ENCODE measurements at regions not wholly inside any gene's neighbourhood (a gene's known extent, or its start where the extent isn't known, plus 50 kb on each side); places are given as distances from the start of the nearest gene placed in this dataset.

DNA sequence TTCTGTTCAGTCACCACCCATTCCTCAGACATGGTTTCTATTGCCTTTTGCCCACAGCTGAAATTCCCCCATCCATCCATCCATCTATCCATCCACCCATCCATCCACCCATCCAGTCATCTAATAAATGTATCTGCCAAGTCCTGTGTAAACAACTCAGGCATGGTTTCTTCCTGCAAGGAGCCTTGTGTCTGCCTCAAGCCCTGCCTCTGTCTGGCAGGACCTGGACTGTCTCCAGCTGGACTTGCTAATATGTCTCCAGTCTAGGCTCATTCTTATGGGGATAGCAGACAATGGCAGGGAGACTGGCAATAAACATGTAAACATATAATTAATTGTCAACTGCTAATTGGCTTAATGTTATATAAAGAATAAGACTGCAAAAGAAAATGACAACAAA lies 64.7 kb upstream of the AMPD3 start:
- intact Hi-C loops (cut with micrococcal nuclease): no loop called here
- BruUV-seq (replicated peaks): no TSS peak
- H3K36me3 ChIP-seq (ENCODE audit: control insufficient read depth in 2 of 2, extremely low read depth in 1 of 2, insufficient read depth in 2 of 2, low read length in 2 of 2): no peaks in the 10 kb centered on the region
- no peak overlapping the region for H3K4me2 ChIP-seq (ENCODE audit: insufficient read depth, low read length)
- no peaks in the 10 kb centered on the region for H3K79me2 ChIP-seq (ENCODE audit: control insufficient read depth, insufficient read depth, low read length)
- CTCF ChIA-PET: no interaction called here
- H3K27me3 ChIP-seq (ENCODE audit: control insufficient read depth in 2 of 2, insufficient read depth in 2 of 2, low read length in 2 of 2): peaks cover 3 to 9% of the 10 kb centered on the region in 2 experiments
- TF ChIP-seq CTCF (IDR thresholded peaks at IDR 0.05; ENCODE audit: extremely low read depth in 1 of 2, insufficient read depth in 1 of 2, low read depth in 1 of 2, low read length in 2 of 2) (no peak), POLR2AphosphoS5 (IDR thresholded peaks at IDR 0.05; ENCODE audit: insufficient read depth, low read depth, low read length) (no peak), POLR2A (IDR thresholded peaks at IDR 0.05; ENCODE audit: low read depth, low read length) (no peak), JUN (IDR thresholded peaks at IDR 0.05; ENCODE audit: borderline replicate concordance, insufficient read depth, insufficient read length, low read depth) (no peak), GATA2 (IDR thresholded peaks at IDR 0.05; ENCODE audit: insufficient read depth, insufficient read length, low read depth, low read length) (no peak), MYC (IDR thresholded peaks at IDR 0.05; ENCODE audit: low read depth, low read length) (no peak), EZH2 (IDR thresholded peaks at IDR 0.05; ENCODE audit: borderline replicate concordance, low read depth, low read length, severe bottlenecking) (no peak), FOS (IDR thresholded peaks at IDR 0.05; ENCODE audit: borderline replicate concordance, insufficient read depth, low read length) (no peak)
- TF ChIP-seq, protein P1, sequence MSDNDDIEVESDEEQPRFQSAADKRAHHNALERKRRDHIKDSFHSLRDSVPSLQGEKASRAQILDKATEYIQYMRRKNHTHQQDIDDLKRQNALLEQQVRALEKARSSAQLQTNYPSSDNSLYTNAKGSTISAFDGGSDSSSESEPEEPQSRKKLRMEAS (IDR thresholded peaks at IDR 0.05; ENCODE audit: insufficient read depth, insufficient read length): no peak
- no peaks in the 10 kb centered on the region for H4K20me1 ChIP-seq (replicated peaks; ENCODE audit: control insufficient read depth, extremely low read depth, insufficient read depth, low read length)
- no peak overlapping the region for H2AFZ ChIP-seq (ENCODE audit: low read depth, low read length)
- no peak overlapping the region for H3K9ac ChIP-seq (replicated peaks; ENCODE audit: extremely low read depth, insufficient read depth, low read length)
- POLR2A ChIA-PET: no interaction called here
- dilution Hi-C loops (cut with MboI; ENCODE audit: extremely low pct_ligation_motif_present, low sequenced_read_pairs): no loop called here
- no peak for FAIRE-seq
- H3K4me3 ChIP-seq (replicated peaks in 1 of 3; ENCODE audit: insufficient read depth in 1 of 3, low read depth in 1 of 3, low read length in 3 of 3): no peak overlapping the region
- H3K27ac ChIP-seq (ENCODE audit: insufficient read depth, low read depth, low read length): no peak overlapping the region
- no peaks in the 10 kb centered on the region for H3K9me3 ChIP-seq (replicated peaks; ENCODE audit: control insufficient read depth, insufficient read depth, low read length)
- DNase-seq (ENCODE audit: low read depth, low spot score): peak; percentile 43
- no peaks in the 10 kb centered on the region for H3K9me1 ChIP-seq (replicated peaks; ENCODE audit: control insufficient read depth, extremely low read depth, insufficient read depth, low read length)
- H3K4me1 ChIP-seq (ENCODE audit: control insufficient read depth, extremely low read depth, insufficient read depth, low read length): no peaks in the 10 kb centered on the region

Data from endothelial cell of umbilical vein (primary cell).